ENCODE measurements at regions not wholly inside any gene's neighbourhood (a gene's known extent, or its start where the extent isn't known, plus 50 kb on each side); places are given as distances from the start of the nearest gene placed in this dataset.

GRCh38 chr5:159525117-159525516, 194.8 kb upstream of the IL12B start:
- Histone ChIP-seq H4K20me1 (ENCODE audit: control insufficient read depth, insufficient read depth) (no peaks in the 10 kb centered on the region), H3K9ac (ENCODE audit: control insufficient read depth, insufficient read depth, low read length) (no peak overlapping the region), H3K4me1 (ENCODE audit: control insufficient read depth, insufficient read depth, low read length) (no peaks in the 10 kb centered on the region), H3K4me3 (no peak overlapping the region), H3K36me3 (ENCODE audit: control insufficient read depth in 2 of 2, insufficient read depth in 2 of 2, low read length in 1 of 2) (no peaks in the 10 kb centered on the region), H3K27ac (ENCODE audit: control insufficient read depth, insufficient read depth) (no peak overlapping the region), H3K4me2 (ENCODE audit: control insufficient read depth, insufficient read depth) (no peak overlapping the region), H3K27me3 (replicated peaks in 1 of 2; ENCODE audit: control insufficient read depth in 2 of 2, insufficient read depth in 2 of 2, low read length in 1 of 2) (no peaks in the 10 kb centered on the region), H3K9me3 (replicated peaks; ENCODE audit: control insufficient read depth, insufficient read depth, low read length) (no peaks in the 10 kb centered on the region; the same call in 2 of the 3 replicates), H3K79me2 (ENCODE audit: control insufficient read depth, insufficient read depth, low read length) (no peaks in the 10 kb centered on the region), H2AFZ (ENCODE audit: control insufficient read depth, low read depth, low read length) (no peak overlapping the region)
- CTCF ChIA-PET: interaction anchor here (0.7 to 1.6 kb wide), 3 partner anchors 9 to 497 kb away, joined by 3 to 10 read pairs (median 3); no protein-coding TSS in a partner anchor
- TF ChIP-seq RAD51 (IDR thresholded peaks at IDR 0.05): no peak
- no peak for TF ChIP-seq BACH1 (IDR thresholded peaks at IDR 0.05; ENCODE audit: borderline replicate concordance)
- no peak for TF ChIP-seq STAT1 (conservative IDR thresholded peaks at IDR 0.05)
- TF ChIP-seq ZBTB33 (IDR thresholded peaks at IDR 0.05): no peak
- TF ChIP-seq SREBF1 (IDR thresholded peaks at IDR 0.05; ENCODE audit: low read length): no peak
- TF ChIP-seq MYB (IDR thresholded peaks at IDR 0.05; ENCODE audit: borderline replicate concordance, low read depth, low read length): no peak
- TF ChIP-seq EP300 (IDR thresholded peaks at IDR 0.05; ENCODE audit: borderline replicate concordance in 1 of 2, control insufficient read depth in 1 of 2, low read depth in 2 of 2, low read length in 2 of 2): no peak
- TF ChIP-seq LARP7 (IDR thresholded peaks at IDR 0.05): no peak
- no peak for TF ChIP-seq HSF1 (IDR thresholded peaks at IDR 0.05; ENCODE audit: low read depth, low read length)
- no peak for TF ChIP-seq SRF (IDR thresholded peaks at IDR 0.05; ENCODE audit: low read depth in 2 of 2, low read length in 2 of 2)
- SMC1A ChIA-PET (ENCODE audit: uncharacterized antibody, unreplicated experiment): interaction anchor here (0.6 kb wide), 1 partner anchor 22 kb away, joined by 3 read pairs; no protein-coding TSS in a partner anchor
- no peak for DNase-seq (ENCODE audit: low read depth, low spot score)
- in situ Hi-C loops (cut with MboI): no loop called here
- RAD21 ChIA-PET (ENCODE audit: unreplicated experiment): no interaction called here
- ATAC-seq: no peak
- intact Hi-C loops (cut with micrococcal nuclease; ENCODE audit: unreplicated experiment): no loop called here
- no peak for FAIRE-seq
- POLR2A ChIA-PET: no interaction called here
- WGBS (ENCODE audit: insufficient coverage, insufficient replicate concordance, low lambda C conversion rate, missing lambda C conversion rate): 48% methylated on average over 4 of the region's 4 CpGs
- no TSS peak for BruUV-seq (replicated peaks)

Measured in GM12878 (cell line).